ENCODE measurements at regions not wholly inside any gene's neighbourhood (a gene's known extent, or its start where the extent isn't known, plus 50 kb on each side); places are given as distances from the start of the nearest gene placed in this dataset.

DNA sequence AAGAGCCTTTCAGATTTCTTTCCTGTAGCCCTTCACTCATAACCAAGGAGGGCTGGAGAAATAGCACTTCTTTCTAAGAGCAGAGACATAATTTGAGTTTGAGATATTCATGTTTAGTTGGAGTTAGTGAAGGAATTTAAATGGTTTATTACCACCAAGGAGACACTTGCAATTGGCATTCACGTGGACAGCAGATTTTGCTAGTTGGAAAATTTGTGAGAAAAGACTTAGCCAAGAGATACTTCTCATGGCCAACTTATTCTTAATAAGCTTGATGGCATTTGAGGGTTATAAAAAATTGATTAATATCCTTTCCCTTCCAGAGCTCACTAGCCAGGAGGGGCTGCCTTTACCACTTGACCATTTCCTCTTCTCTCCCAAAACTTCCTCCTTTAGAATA is 518.7 kb downstream of the TNS1 start:
- TF ChIP-seq CTCF (IDR thresholded peaks at IDR 0.05) (no peak), POLR2A (IDR thresholded peaks at IDR 0.05) (no peak)

Data from uterus (tissue), 2 donors.